ENCODE measurements at regions not wholly inside any gene's neighbourhood (a gene's known extent, or its start where the extent isn't known, plus 50 kb on each side); places are given as distances from the start of the nearest gene placed in this dataset.

- Mint-ChIP-seq H3K4me1 (ENCODE audit: low read depth) (peaks cover 21% of the 10 kb centered on the region), H3K36me3 (ENCODE audit: low read depth) (no peaks in the 10 kb centered on the region), H3K4me3 (no peak overlapping the region), H3K9me3 (ENCODE audit: insufficient read depth) (no peaks in the 10 kb centered on the region), H3K27me3 (ENCODE audit: low read depth) (peaks cover 29% of the 10 kb centered on the region), H3K27ac (no peak overlapping the region)
- no peak for DNase-seq
- CTCF ChIA-PET = no interaction called here
- POLR2A ChIA-PET = no interaction called here
- ATAC-seq = no peak
These were observed 203.9 kb upstream of the PRDM1 start for GRCh38 chr6:105882121-105882803.

GRCh38 chr6:105881608-105882007, 204.5 kb upstream of the PRDM1 start:
- Mint-ChIP-seq H3K36me3 (ENCODE audit: low read depth) (no peaks in the 10 kb centered on the region), H3K27ac (no peak overlapping the region), H3K9me3 (ENCODE audit: insufficient read depth) (no peaks in the 10 kb centered on the region), H3K4me3 (no peak overlapping the region), H3K4me1 (ENCODE audit: low read depth) (peaks cover 15% of the 10 kb centered on the region), H3K27me3 (ENCODE audit: low read depth) (peaks cover 30% of the 10 kb centered on the region)
- CTCF ChIA-PET = no interaction called here
- POLR2A ChIA-PET = no interaction called here
- ATAC-seq (no peak), DNase-seq (no peak)

- Mint-ChIP-seq H3K27ac (no peak overlapping the region), H3K9me3 (ENCODE audit: insufficient read depth) (no peaks in the 10 kb centered on the region), H3K4me3 (peak overlapping the region; percentile 6), H3K36me3 (ENCODE audit: low read depth) (no peaks in the 10 kb centered on the region), H3K27me3 (ENCODE audit: low read depth) (peaks cover 34% of the 10 kb centered on the region), H3K4me1 (ENCODE audit: low read depth) (peaks cover 10% of the 10 kb centered on the region)
- ATAC-seq (no peak), DNase-seq (no peak)
- POLR2A ChIA-PET = no interaction called here
- CTCF ChIA-PET = no interaction called here
These were observed 206.1 kb upstream of the PRDM1 start for GRCh38 chr6:105880030-105880492.

GRCh38 chr6:105879146-105879545, 207.0 kb upstream of the PRDM1 start:
- CTCF ChIA-PET = no interaction called here
- no peak for DNase-seq
- Mint-ChIP-seq H3K27me3 (ENCODE audit: low read depth) (peaks cover 34% of the 10 kb centered on the region), H3K4me1 (ENCODE audit: low read depth) (peaks cover 10% of the 10 kb centered on the region), H3K36me3 (ENCODE audit: low read depth) (no peaks in the 10 kb centered on the region), H3K4me3 (no peak overlapping the region), H3K27ac (no peak overlapping the region), H3K9me3 (ENCODE audit: insufficient read depth) (no peaks in the 10 kb centered on the region)
- no peak for ATAC-seq
- POLR2A ChIA-PET = no interaction called here

- H3K4me3 Mint-ChIP-seq = no peak overlapping the region
- H3K36me3 Mint-ChIP-seq (ENCODE audit: low read depth) = peaks cover 2% of the 10 kb centered on the region
- H3K9me3 Mint-ChIP-seq (ENCODE audit: insufficient read depth) = no peaks in the 10 kb centered on the region
- peaks cover 10% of the 10 kb centered on the region for H3K4me1 Mint-ChIP-seq (ENCODE audit: low read depth)
- peaks cover 40% of the 10 kb centered on the region for H3K27me3 Mint-ChIP-seq (ENCODE audit: low read depth)
- DNase-seq (no peak), ATAC-seq (no peak)
- ChIA-PET CTCF (no interaction called here), POLR2A (no interaction called here)
- H3K27ac Mint-ChIP-seq = no peak overlapping the region
These were observed 210.0 kb upstream of the PRDM1 start for GRCh38 chr6:105875974-105876640.

- ATAC-seq (no peak), DNase-seq (no peak)
- Mint-ChIP-seq H3K27me3 (ENCODE audit: low read depth) (peaks cover 35% of the 10 kb centered on the region), H3K4me1 (ENCODE audit: low read depth) (peaks cover 3% of the 10 kb centered on the region), H3K4me3 (no peak overlapping the region), H3K9me3 (ENCODE audit: insufficient read depth) (no peaks in the 10 kb centered on the region), H3K36me3 (ENCODE audit: low read depth) (peaks cover 2% of the 10 kb centered on the region), H3K27ac (no peak overlapping the region)
- POLR2A ChIA-PET = interaction anchor here (0.9 kb wide), 1 partner anchor 9 kb away, joined by 3 read pairs; no protein-coding TSS in a partner anchor
- CTCF ChIA-PET = no interaction called here
These were observed 211.1 kb upstream of the PRDM1 start for GRCh38 chr6:105874835-105875626.

- ATAC-seq (no peak), DNase-seq (no peak)
- Mint-ChIP-seq H3K27me3 (ENCODE audit: low read depth) (peaks cover 29% of the 10 kb centered on the region), H3K4me3 (no peak overlapping the region), H3K4me1 (ENCODE audit: low read depth) (no peaks in the 10 kb centered on the region), H3K9me3 (ENCODE audit: insufficient read depth) (no peaks in the 10 kb centered on the region), H3K27ac (no peak overlapping the region), H3K36me3 (ENCODE audit: low read depth) (peaks cover 2% of the 10 kb centered on the region)
- CTCF ChIA-PET = no interaction called here
- POLR2A ChIA-PET = no interaction called here
These were observed 212.3 kb upstream of the PRDM1 start for GRCh38 chr6:105873799-105874198.

- ChIA-PET POLR2A (no interaction called here), CTCF (no interaction called here)
- Mint-ChIP-seq H3K27ac (no peak overlapping the region), H3K9me3 (ENCODE audit: insufficient read depth) (no peaks in the 10 kb centered on the region), H3K4me1 (ENCODE audit: low read depth) (no peaks in the 10 kb centered on the region), H3K4me3 (no peak overlapping the region), H3K27me3 (ENCODE audit: low read depth) (peaks cover 24% of the 10 kb centered on the region), H3K36me3 (ENCODE audit: low read depth) (peaks cover 2% of the 10 kb centered on the region)
- no peak for ATAC-seq
- DNase-seq = no peak
These were observed 212.9 kb upstream of the PRDM1 start for GRCh38 chr6:105873211-105873704.

GRCh38 chr6:105872249-105872648, 213.9 kb upstream of the PRDM1 start:
- H3K9me3 Mint-ChIP-seq (ENCODE audit: insufficient read depth) = no peaks in the 10 kb centered on the region
- H3K36me3 Mint-ChIP-seq (ENCODE audit: low read depth) = peaks cover 2% of the 10 kb centered on the region
- POLR2A ChIA-PET = no interaction called here
- ATAC-seq (no peak), DNase-seq (no peak)
- H3K4me1 Mint-ChIP-seq (ENCODE audit: low read depth) = no peaks in the 10 kb centered on the region
- CTCF ChIA-PET = interaction anchor here (1.0 to 1.3 kb wide), 2 partner anchors 96 to 351 kb away, joined by 3 read pairs; no protein-coding TSS in a partner anchor
- peaks cover 28% of the 10 kb centered on the region for H3K27me3 Mint-ChIP-seq (ENCODE audit: low read depth)
- H3K27ac Mint-ChIP-seq = no peak overlapping the region
- H3K4me3 Mint-ChIP-seq = no peak overlapping the region

- POLR2A ChIA-PET = no interaction called here
- no peak for ATAC-seq
- no peak overlapping the region for H3K4me3 Mint-ChIP-seq
- peaks cover 2% of the 10 kb centered on the region for H3K36me3 Mint-ChIP-seq (ENCODE audit: low read depth)
- no peak for DNase-seq
- CTCF ChIA-PET = interaction anchor here (0.7 to 1.3 kb wide), 4 partner anchors 97 to 716 kb away, joined by 3 read pairs; no protein-coding TSS in a partner anchor
- H3K27me3 Mint-ChIP-seq (ENCODE audit: low read depth) = peaks cover 31% of the 10 kb centered on the region
- no peaks in the 10 kb centered on the region for H3K9me3 Mint-ChIP-seq (ENCODE audit: insufficient read depth)
- no peak overlapping the region for H3K27ac Mint-ChIP-seq
- no peaks in the 10 kb centered on the region for H3K4me1 Mint-ChIP-seq (ENCODE audit: low read depth)
These were observed 214.6 kb upstream of the PRDM1 start for GRCh38 chr6:105871542-105871941.

GRCh38 chr6:105869835-105870440, 216.2 kb upstream of the PRDM1 start:
- Mint-ChIP-seq H3K27me3 (ENCODE audit: low read depth) (peaks cover 35% of the 10 kb centered on the region), H3K27ac (no peak overlapping the region), H3K36me3 (ENCODE audit: low read depth) (peaks cover 2% of the 10 kb centered on the region), H3K9me3 (ENCODE audit: insufficient read depth) (no peaks in the 10 kb centered on the region), H3K4me3 (no peak overlapping the region), H3K4me1 (ENCODE audit: low read depth) (no peaks in the 10 kb centered on the region)
- DNase-seq (no peak), ATAC-seq (no peak)
- POLR2A ChIA-PET = interaction anchor here (0.5 kb wide), 1 partner anchor 799 kb away, joined by 3 read pairs; no protein-coding TSS in a partner anchor
- CTCF ChIA-PET = no interaction called here

Measured in activated CD8-positive, alpha-beta T cell treated with anti-CD3 and anti-CD28 coated beads, Interleukin-2, amount 10 ng/mL, durations not matched to agents 7 days and 5 days (primary cell).